ENCODE measurements at regions not wholly inside any gene's neighbourhood (a gene's known extent, or its start where the extent isn't known, plus 50 kb on each side); places are given as distances from the start of the nearest gene placed in this dataset.
"Not testable (repeated sequence)": the region's sequence is repeated elsewhere in the genome, so short reads cannot be mapped to it uniquely, and the experiment has no call there.

- no peak for DNase-seq
Measured at GRCh38 chr9:117938896-117939295, 234.7 kb downstream of the TLR4 start.

- not testable (repeated sequence) for DNase-seq
Measured at GRCh38 chr9:117944750-117945149, 240.5 kb downstream of the TLR4 start.

- DNase-seq, result no peak
Measured at GRCh38 chr9:117945286-117945685, 241.1 kb downstream of the TLR4 start.

DNA sequence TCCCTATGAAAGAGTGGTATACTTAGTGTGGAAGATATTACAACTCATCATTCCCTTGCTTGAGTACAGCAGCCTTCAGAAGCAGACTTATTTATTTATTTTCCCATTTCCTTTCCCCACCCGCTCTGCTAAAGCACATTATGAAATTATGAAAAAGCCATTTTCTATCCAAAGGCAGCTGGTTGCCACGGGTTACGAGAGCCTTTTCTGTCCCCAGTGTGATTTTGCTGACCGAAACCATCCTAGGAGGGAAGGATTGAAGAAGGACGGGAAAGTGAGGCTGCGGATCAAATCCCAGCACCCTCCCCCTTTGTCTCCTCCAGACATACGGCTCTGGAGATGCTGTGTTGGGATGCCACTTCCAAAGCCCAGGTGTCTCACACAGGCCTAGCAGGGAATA is 246.9 kb downstream of the TLR4 start:
- no peak for DNase-seq

DNA sequence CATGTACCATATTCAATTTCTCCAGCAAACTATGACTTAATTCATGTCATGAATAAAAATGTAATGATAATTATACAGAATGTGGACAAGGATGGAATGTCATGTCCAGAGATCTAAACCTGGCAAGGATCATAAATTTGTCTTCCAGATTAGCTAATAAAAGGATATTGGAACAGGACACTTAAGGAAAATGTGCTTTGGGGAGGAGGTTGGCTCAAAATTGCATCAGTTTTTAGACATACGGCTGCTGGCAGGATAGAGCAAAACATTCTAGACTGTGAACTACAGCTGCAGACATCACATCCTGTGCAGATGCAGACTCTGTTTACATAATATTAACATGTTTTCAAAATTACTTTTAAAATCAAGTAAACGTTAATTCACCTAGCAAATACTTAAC is 248.4 kb downstream of the TLR4 start:
- peak; percentile 35 for DNase-seq

- DNase-seq, result no peak
Measured at GRCh38 chr9:117957267-117957666, 253.1 kb downstream of the TLR4 start.

DNA sequence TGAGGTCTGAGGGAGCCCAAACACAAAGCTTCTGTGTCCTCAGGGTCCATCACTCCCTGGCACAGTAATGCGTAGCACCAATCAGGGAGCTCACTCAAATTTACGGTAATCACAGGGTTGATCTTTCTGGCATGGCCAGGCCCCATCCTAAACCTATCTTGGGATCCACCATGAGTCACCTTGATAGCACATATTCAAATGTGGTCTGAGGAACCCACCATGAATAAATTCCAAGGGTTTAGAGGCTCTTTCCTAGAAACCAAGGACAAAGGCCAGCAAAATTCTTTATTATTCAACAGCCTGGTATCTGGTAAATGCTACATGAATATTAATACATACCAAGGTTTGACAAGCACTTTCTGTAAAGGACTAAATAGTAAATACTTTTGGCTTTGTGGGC is 254.5 kb downstream of the TLR4 start:
- DNase-seq, result no peak

DNA sequence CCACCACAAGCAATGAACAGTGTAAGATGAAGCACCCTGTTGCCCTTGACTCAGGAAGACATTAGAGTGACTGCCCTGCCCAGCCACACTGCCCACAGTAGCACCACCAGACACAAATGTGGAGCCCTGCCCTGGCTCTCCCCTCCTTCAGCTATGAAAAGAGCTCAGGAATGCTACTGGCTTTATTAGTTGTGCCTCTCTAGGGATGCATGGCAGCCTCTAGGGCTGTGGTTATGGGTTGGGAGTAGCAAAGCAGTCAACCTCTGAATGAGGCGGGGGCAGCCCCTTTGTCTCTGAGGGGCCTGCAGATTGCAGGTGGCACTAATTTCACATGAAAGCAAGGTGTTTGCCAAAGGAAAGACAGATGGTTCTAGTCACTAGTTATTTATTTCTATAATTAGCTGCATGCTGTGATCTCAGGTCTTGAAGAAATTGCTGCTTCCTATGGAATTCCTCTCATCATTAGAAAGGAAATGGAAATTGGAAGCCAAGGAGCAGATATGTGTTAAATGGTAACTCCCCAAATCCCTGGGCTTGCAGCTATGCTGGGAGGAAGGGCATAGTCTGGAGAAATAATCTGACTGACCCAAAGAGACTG is 259.4 kb downstream of the TLR4 start:
- DNase-seq, result no peak

DNA sequence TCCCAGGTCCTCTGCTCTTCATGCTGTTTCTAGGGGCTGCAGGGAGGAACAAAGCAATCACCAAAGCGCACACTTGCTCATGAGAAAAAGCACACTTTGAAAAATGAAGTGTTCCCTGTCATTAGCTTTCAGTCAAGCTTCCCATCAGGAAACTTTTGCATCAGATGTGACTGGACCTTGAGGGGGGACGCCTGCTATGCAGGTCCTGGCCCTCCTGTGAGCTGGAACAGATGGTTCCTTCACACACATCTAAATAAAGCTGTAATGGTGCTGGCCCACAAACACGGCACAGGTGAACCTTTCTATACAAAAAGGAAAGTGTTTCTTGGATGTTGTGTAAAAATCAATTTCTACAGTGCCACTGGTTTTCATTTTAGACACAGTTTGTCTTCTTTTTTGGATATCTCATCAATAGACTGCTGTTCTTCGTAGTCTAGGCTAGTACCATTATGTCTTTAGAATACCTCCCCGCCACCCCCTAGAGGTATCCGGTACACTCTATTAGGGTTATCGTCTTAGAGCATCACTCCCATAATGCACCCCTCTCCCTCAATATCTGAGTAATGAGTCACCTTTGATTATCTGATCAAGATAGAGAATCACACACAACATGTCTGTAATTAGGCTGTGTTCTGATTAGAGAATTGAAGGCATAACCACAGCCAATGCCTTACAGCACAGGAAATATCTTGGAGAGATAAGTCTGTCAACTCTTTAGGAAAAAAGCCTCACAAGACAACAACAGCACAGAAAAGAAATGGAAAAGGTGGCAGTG is 266.3 kb downstream of the TLR4 start:
- no peak for DNase-seq

DNA sequence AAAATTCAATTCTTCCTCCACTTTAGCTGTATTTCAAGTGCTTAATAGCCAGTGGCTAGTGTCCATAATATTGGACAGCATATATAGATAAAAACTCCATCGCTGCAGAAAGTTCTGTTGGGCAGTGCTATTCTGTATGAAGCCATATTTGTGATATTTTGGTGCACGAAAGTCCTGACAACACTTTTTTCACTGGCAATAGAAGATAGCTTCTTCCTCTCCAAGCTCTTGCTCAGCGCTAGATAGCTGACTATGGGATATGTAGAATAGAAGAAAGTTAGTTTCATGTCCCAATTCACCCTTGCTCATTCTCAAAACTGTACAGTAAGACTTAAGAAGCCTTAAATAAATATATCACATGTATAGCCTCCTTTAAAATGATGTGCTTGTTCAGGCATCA is 269.9 kb downstream of the TLR4 start:
- no peak for DNase-seq

- DNase-seq, result no peak
Measured at GRCh38 chr9:117979914-117980313, 275.7 kb downstream of the TLR4 start.

DNA sequence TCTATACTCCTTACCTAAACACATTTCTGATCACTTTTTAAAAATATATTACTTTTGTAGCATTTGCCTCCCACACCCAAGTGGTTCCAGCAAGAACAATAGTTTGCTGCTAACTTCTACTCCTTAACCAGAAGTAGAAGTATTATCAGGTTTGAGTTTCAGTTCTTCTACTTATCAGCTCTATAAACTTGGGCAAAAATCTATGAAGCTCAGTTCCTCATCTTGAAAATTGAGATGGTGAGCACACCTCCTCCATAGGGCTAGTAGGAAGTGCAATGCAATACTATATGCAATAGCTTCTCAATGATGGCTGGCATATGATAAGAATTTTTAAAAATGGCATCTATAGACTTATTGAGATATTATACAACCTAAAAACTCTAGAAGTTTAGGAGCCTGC is 283.7 kb downstream of the TLR4 start:
- DNase-seq, result no peak

GRCh38 chr9:117992006-117992405 is 287.8 kb downstream of the TLR4 start:
- DNase-seq, result no peak

DNA sequence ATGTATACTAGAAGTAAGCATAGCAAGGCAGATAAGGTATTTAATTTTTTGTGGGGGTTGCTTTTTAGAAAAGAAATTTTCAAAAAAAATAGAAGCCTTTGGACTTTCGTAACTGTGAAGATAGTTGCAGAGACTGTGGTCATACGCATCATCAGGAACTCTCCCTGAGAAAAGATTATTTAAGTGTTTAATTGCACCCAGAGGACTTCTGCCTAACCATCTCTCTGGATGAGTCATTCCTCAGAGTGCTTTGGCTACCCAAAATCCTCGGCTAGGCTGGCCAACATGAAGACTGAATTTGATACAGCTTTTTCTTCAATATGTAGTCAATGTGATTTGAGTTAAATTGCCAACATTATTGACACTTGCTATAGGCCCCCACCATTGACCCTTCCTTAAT is 296.4 kb downstream of the TLR4 start:
- DNase-seq, result no peak

DNA sequence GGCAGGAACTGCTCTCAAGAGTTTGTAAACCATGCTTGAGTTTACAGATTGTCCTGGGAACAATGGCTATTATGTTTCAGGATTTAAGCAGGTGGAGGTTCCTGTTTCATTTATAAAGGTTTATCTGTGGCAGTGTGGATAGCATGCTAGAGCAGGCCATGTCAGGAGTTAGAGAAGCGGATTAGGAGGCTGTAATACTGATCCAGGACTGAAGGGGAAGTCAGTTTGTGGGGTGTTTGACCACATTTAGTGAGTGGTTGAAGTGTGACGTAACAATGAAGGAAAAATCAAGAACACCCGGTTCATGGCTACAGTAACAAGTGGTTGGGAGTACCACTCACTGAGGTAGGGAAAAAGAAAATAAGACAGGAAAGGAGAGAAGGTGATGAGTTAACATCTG is 299.0 kb downstream of the TLR4 start:
- DNase-seq, result no peak

DNA sequence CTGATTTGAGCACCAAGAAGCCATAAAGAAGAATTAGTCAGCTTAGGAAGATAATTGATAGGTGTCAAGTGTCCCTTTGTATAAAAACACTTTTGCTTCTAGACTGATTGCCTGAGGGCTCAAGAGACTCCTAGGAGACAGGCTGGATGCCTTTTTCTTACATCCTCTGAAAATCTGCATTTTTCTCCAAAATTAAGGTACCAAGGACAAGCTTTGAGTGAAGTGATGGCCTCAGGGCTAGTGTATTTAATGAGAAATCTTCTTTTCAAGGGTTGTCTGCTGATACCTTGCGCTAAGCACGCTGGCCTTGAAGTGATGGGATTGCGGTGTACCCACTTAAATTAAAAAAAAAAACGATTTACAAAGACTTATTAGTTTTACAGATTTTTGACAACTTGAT is 304.0 kb downstream of the TLR4 start:
- no peak for DNase-seq

GRCh38 chr9:118009614-118010013 is 305.4 kb downstream of the TLR4 start:
- DNase-seq, result no peak

GRCh38 chr9:118017607-118018122 is 313.5 kb downstream of the TLR4 start:
- DNase-seq, result no peak

DNA sequence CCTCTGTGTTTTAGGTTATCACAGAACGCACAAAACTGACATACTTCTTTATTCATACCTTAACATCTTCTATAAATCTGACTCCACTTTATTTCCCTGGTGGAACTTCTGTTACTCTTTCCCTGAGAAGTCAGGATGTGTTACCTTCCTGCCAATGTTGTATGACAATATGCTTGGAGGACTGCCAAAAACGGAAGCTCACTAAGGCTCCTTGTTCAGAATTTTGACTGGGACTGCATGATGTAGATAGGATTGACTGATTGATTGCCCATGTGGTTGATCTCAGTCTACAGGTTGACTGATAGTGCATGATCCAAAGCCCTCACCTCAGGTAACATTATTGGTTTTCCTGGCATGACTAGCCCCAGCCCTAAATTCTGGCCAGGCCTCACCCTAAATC is 319.4 kb downstream of the TLR4 start:
- DNase-seq, result no peak

- DNase-seq, result no peak
Measured at GRCh38 chr9:118028225-118028624, 324.0 kb downstream of the TLR4 start.

DNA sequence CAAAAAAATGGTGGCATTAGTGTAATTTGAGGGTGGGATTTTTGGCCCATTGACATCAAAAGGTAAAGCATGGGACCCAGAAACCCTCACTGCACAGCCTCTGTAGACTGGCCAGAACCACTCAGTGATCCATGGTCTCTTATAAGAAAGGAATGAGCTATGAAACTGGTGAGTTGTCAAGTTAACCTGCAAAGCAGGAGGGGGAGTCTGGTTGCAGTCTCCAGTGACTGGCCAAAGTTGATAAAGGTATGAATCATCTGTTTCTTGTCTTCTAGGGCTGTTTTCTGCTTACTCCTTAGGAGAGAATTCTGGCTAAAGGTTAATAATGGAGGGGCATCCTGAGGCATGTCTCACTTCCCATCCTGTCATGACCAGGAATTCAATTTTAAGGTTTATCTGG is 325.2 kb downstream of the TLR4 start:
- no peak for DNase-seq

GRCh38 chr9:118034701-118035100 is 330.5 kb downstream of the TLR4 start:
- no peak for DNase-seq

GRCh38 chr9:118038713-118039112 is 334.5 kb downstream of the TLR4 start:
- no peak for DNase-seq

DNA sequence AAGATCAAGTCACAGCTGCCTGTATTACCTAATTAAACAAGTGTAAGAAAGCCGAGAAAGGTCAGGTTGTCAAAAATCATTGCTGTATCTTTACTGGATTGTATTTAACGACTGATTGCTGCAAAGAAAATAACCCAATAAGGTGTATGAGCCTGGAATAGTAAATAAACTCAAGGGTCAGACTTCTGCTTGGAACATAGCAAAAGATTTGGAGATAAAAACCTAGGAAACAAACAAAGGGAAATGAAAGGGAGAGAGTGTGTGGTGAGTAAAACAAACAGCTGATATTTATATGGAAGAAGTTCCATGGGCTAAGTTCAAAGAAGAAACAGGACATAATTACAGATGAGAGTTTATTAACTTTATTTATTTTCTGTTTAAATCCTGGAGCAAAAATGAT is 354.0 kb downstream of the TLR4 start:
- no peak for DNase-seq

All from tongue (tissue), 1 donor.